ENCODE measurements at regions not wholly inside any gene's neighbourhood (a gene's known extent, or its start where the extent isn't known, plus 50 kb on each side); places are given as distances from the start of the nearest gene placed in this dataset.

GRCh38 chr10:23493711-23494110, 54.8 kb downstream of the OTUD1 start:
- no peak for TF ChIP-seq EZH2 (IDR thresholded peaks at IDR 0.05; ENCODE audit: insufficient read depth, poor library complexity, severe bottlenecking)
- no peak for TF ChIP-seq EZH2phosphoT487 (IDR thresholded peaks at IDR 0.05; ENCODE audit: insufficient read depth, low read depth)
- Histone ChIP-seq H2AFZ (no peak overlapping the region), H3K36me3 (ENCODE audit: low read depth) (no peaks in the 10 kb centered on the region), H3K4me1 (ENCODE audit: insufficient read depth) (no peaks in the 10 kb centered on the region), H3K9me2 (ENCODE audit: insufficient read depth) (no peaks in the 10 kb centered on the region), H3K9me3 (ENCODE audit: low read depth) (no peaks in the 10 kb centered on the region), H4K20me1 (ENCODE audit: insufficient read depth) (no peaks in the 10 kb centered on the region), H3K9ac (no peak overlapping the region), H3K79me2 (ENCODE audit: insufficient read depth) (no peaks in the 10 kb centered on the region), H3K27ac (no peak overlapping the region), H3F3A (ENCODE audit: insufficient read depth) (no peaks in the 10 kb centered on the region), H3K4me3 (no peak overlapping the region), H3K27me3 (replicated peaks; ENCODE audit: insufficient read depth) (peaks cover 16% of the 10 kb centered on the region), H3K4me2 (ENCODE audit: unreplicated experiment) (no peak overlapping the region)
- in situ Hi-C loops (cut with MboI): no loop called here
- no peak for DNase-seq
- WGBS, 2 experiments (ENCODE audit: low coverage in 1 of 2, low lambda C conversion rate in 2 of 2, missing lambda C conversion rate in 2 of 2): 3 to 4% methylated on average over 2 of the region's 2 CpGs

GRCh38 chr10:23496727-23497126, 57.9 kb downstream of the OTUD1 start:
- TF ChIP-seq EZH2phosphoT487 (IDR thresholded peaks at IDR 0.05; ENCODE audit: insufficient read depth, low read depth) (no peak), EZH2 (IDR thresholded peaks at IDR 0.05; ENCODE audit: insufficient read depth, poor library complexity, severe bottlenecking) (no peak)
- no peaks in the 10 kb centered on the region for H3K79me2 ChIP-seq (ENCODE audit: insufficient read depth)
- H3K4me3 ChIP-seq: no peak overlapping the region
- H2AFZ ChIP-seq: no peak overlapping the region
- no peaks in the 10 kb centered on the region for H4K20me1 ChIP-seq (ENCODE audit: insufficient read depth)
- WGBS, 2 experiments (ENCODE audit: low coverage in 1 of 2, low lambda C conversion rate in 2 of 2, missing lambda C conversion rate in 2 of 2): 38 to 43% methylated on average over 5 of the region's 5 CpGs
- H3K9me3 ChIP-seq (ENCODE audit: low read depth): no peaks in the 10 kb centered on the region
- no peaks in the 10 kb centered on the region for H3F3A ChIP-seq (ENCODE audit: insufficient read depth)
- H3K4me2 ChIP-seq (ENCODE audit: unreplicated experiment): no peak overlapping the region
- in situ Hi-C loops (cut with MboI): no loop called here
- H3K9me2 ChIP-seq (ENCODE audit: insufficient read depth): no peaks in the 10 kb centered on the region
- H3K9ac ChIP-seq: no peak overlapping the region
- no peak overlapping the region for H3K27ac ChIP-seq
- H3K36me3 ChIP-seq (ENCODE audit: low read depth): no peaks in the 10 kb centered on the region
- no peaks in the 10 kb centered on the region for H3K4me1 ChIP-seq (ENCODE audit: insufficient read depth)
- DNase-seq: no peak
- peaks cover 4% of the 10 kb centered on the region; the same call in 1 of the 2 replicates for H3K27me3 ChIP-seq (replicated peaks; ENCODE audit: insufficient read depth)

GRCh38 chr10:23499372-23500132, 60.7 kb downstream of the OTUD1 start:
- peaks cover 3% of the 10 kb centered on the region; the same call in 1 of the 2 replicates for H3K27me3 ChIP-seq (replicated peaks; ENCODE audit: insufficient read depth)
- H4K20me1 ChIP-seq (ENCODE audit: insufficient read depth): no peaks in the 10 kb centered on the region
- no peak for DNase-seq
- H3F3A ChIP-seq (ENCODE audit: insufficient read depth): no peaks in the 10 kb centered on the region
- no peaks in the 10 kb centered on the region for H3K4me1 ChIP-seq (ENCODE audit: insufficient read depth)
- no peak overlapping the region for H3K9ac ChIP-seq
- H3K9me2 ChIP-seq (ENCODE audit: insufficient read depth): no peaks in the 10 kb centered on the region
- no peak overlapping the region for H3K4me3 ChIP-seq
- H3K36me3 ChIP-seq (ENCODE audit: low read depth): no peaks in the 10 kb centered on the region
- no peak overlapping the region for H3K4me2 ChIP-seq (ENCODE audit: unreplicated experiment)
- TF ChIP-seq EZH2phosphoT487 (IDR thresholded peaks at IDR 0.05; ENCODE audit: insufficient read depth, low read depth): no peak
- no peak for TF ChIP-seq EZH2 (IDR thresholded peaks at IDR 0.05; ENCODE audit: insufficient read depth, poor library complexity, severe bottlenecking)
- H3K27ac ChIP-seq: no peak overlapping the region
- H3K9me3 ChIP-seq (ENCODE audit: low read depth): no peaks in the 10 kb centered on the region
- in situ Hi-C loops (cut with MboI): no loop called here
- 40 to 46% methylated on average over 10 of the region's 10 CpGs for WGBS, 2 experiments (ENCODE audit: low coverage in 1 of 2, low lambda C conversion rate in 2 of 2, missing lambda C conversion rate in 2 of 2)
- H3K79me2 ChIP-seq (ENCODE audit: insufficient read depth): no peaks in the 10 kb centered on the region
- no peak overlapping the region for H2AFZ ChIP-seq

GRCh38 chr10:23505797-23506465, 67.1 kb downstream of the OTUD1 start:
- Histone ChIP-seq H3K79me2 (ENCODE audit: insufficient read depth) (no peaks in the 10 kb centered on the region), H3K4me2 (ENCODE audit: unreplicated experiment) (no peak overlapping the region)
- 40 to 48% methylated on average over 4 of the region's 4 CpGs for WGBS, 2 experiments (ENCODE audit: low coverage in 1 of 2, low lambda C conversion rate in 2 of 2, missing lambda C conversion rate in 2 of 2)

More at GRCh38 chr10:23505797-23506465, 67.1 kb downstream of the OTUD1 start:
- no peak overlapping the region for H3K27ac ChIP-seq
- H3K9me2 ChIP-seq (ENCODE audit: insufficient read depth): no peaks in the 10 kb centered on the region
- DNase-seq: no peak
- H4K20me1 ChIP-seq (ENCODE audit: insufficient read depth): no peaks in the 10 kb centered on the region
- in situ Hi-C loops (cut with MboI): no loop called here
- H3K9me3 ChIP-seq (ENCODE audit: low read depth): no peaks in the 10 kb centered on the region
- no peaks in the 10 kb centered on the region for H3F3A ChIP-seq (ENCODE audit: insufficient read depth)
- no peaks in the 10 kb centered on the region for H3K4me1 ChIP-seq (ENCODE audit: insufficient read depth)
- H3K36me3 ChIP-seq (ENCODE audit: low read depth): no peaks in the 10 kb centered on the region
- H3K4me3 ChIP-seq: no peak overlapping the region
- H3K27me3 ChIP-seq (replicated peaks; ENCODE audit: insufficient read depth): 0 out of 2 replicates have a peak, but pooled peaks cover 6% of the 10 kb centered on the region
- H3K9ac ChIP-seq: no peak overlapping the region
- no peak for TF ChIP-seq EZH2 (IDR thresholded peaks at IDR 0.05; ENCODE audit: insufficient read depth, poor library complexity, severe bottlenecking)
- TF ChIP-seq EZH2phosphoT487 (IDR thresholded peaks at IDR 0.05; ENCODE audit: insufficient read depth, low read depth): no peak
- no peak overlapping the region for H2AFZ ChIP-seq

Data from GM23248 (cell line).